HEK293 (cell line): ENCODE measurements at regions not wholly inside any gene's neighbourhood (a gene's known extent, or its start where the extent isn't known, plus 50 kb on each side); places are given as distances from the start of the nearest gene placed in this dataset.

Source experiments
- ATF2 ChIP-seq: fragments of 450-650 bp; formaldehyde crosslinking; IDR thresholded peaks from 2 replicates; pipeline ENCODE4 v1.5.1; 2016; ENCODE audit warnings: missing biosample characterization, missing genetic modification characterization, low read depth
- CTCF ChIP-seq: fragments of 450-650 bp; formaldehyde crosslinking; IDR thresholded peaks from 2 replicates; pipeline ENCODE4 v1.5.1; 2016; ENCODE audit warnings: missing biosample characterization, missing genetic modification characterization
- HOXA7 ChIP-seq: sonication (generic); formaldehyde crosslinking; IDR thresholded peaks from 2 replicates; pipeline ENCODE4 v1.8.1; 2022; ENCODE audit warnings: missing genetic modification reagents, borderline replicate concordance
- PRDM1 ChIP-seq: fragments of 450-650 bp; formaldehyde crosslinking; IDR thresholded peaks from 2 replicates; pipeline ENCODE4; 2016; ENCODE audit warnings: missing biosample characterization, missing genetic modification characterization
- ZNF121 ChIP-seq: fragments of 450-650 bp; formaldehyde crosslinking; IDR thresholded peaks from 2 replicates; pipeline ENCODE4 v1.5.1; 2016; ENCODE audit warnings: missing biosample characterization, missing genetic modification characterization
- ZNF140 ChIP-seq: fragments of 450-650 bp; formaldehyde crosslinking; IDR thresholded peaks from 2 replicates; pipeline ENCODE4 v1.5.1; 2016; ENCODE audit warnings: missing biosample characterization, missing genetic modification characterization
- ZNF274 ChIP-seq, 2 experiments: fragments of 200-500 bp in 1 of 2; fragments of 450-650 bp in 1 of 2; sonication (Bioruptor generic) in 1 of 2; formaldehyde crosslinking in 1 of 2; IDR thresholded peaks; 2 replicates each; pipeline versions ENCODE4 v1.5.1 to v1.6.1; 2014 to 2016; ENCODE audit warnings: borderline replicate concordance in 1 of 2, inconsistent platforms in 1 of 2, low read length in 1 of 2, missing biosample characterization in 1 of 2, missing genetic modification characterization in 1 of 2
- ZNF560 ChIP-seq: fragments of 450-650 bp; formaldehyde crosslinking; IDR thresholded peaks from 2 replicates; pipeline ENCODE4 v1.5.1; 2017; ENCODE audit warnings: missing biosample characterization, missing genetic modification characterization, borderline replicate concordance
- ZNF561 ChIP-seq: fragments of 450-650 bp; IDR thresholded peaks from 2 replicates; pipeline ENCODE4 v1.5.1; 2018; ENCODE audit warnings: missing biosample characterization, missing genetic modification characterization, borderline replicate concordance
- ZNF658 ChIP-seq: fragments of 450-650 bp; formaldehyde crosslinking; IDR thresholded peaks from 2 replicates; pipeline ENCODE4; 2016; ENCODE audit warnings: missing biosample characterization, missing genetic modification characterization
- ZNF677 ChIP-seq: fragments of 450-650 bp; IDR thresholded peaks from 2 replicates; pipeline ENCODE4 v1.5.0; 2018; ENCODE audit warnings: missing biosample characterization, mild to moderate bottlenecking, missing genetic modification characterization, moderate library complexity
- ZNF785 ChIP-seq: fragments of 450-650 bp; formaldehyde crosslinking; IDR thresholded peaks from 2 replicates; pipeline ENCODE4 v1.5.1; 2016; ENCODE audit warnings: missing biosample characterization, missing genetic modification characterization
- ZSCAN23 ChIP-seq: fragments of 450-650 bp; formaldehyde crosslinking; IDR thresholded peaks from 2 replicates; pipeline ENCODE4 v1.5.1; 2016; ENCODE audit warnings: missing biosample characterization, missing genetic modification characterization

- TF ChIP-seq ZNF560 (no peak), ZNF140 (no peak), ZNF785 (tag by site-specific recombination) (no peak), ZNF274 (IDR thresholded peaks at IDR 0.05; ENCODE audit: low read length) (no peak), ZNF274 (tag by site-specific recombination; IDR thresholded peaks at IDR 0.05; ENCODE audit: borderline replicate concordance) (no peak), ZSCAN23 (no peak), ZNF121 (tag by site-specific recombination) (no peak), CTCF (tag by site-specific recombination) (no peak), ZNF561 (tag by site-specific recombination) (no peak), ZNF677 (no peak), HOXA7 (CRISPR knock-in tag) (no peak), ZNF658 (tag by site-specific recombination) (no peak), PRDM1 (no peak), ATF2 (tag by site-specific recombination) (no peak)
Observed at GRCh38 chr20:51182571-51182970, 159.7 kb upstream of the KCNG1 start.
